ENCODE measurements at regions not wholly inside any gene's neighbourhood (a gene's known extent, or its start where the extent isn't known, plus 50 kb on each side); places are given as distances from the start of the nearest gene placed in this dataset.

GRCh38 chr10:111221682-111222480 lies 145.1 kb downstream of the ADRA2A start (continued):
- TF ChIP-seq AR (CRISPR knock-in tag; IDR thresholded peaks at IDR 0.05) (no peak), ZNF281 (CRISPR knock-in tag; IDR thresholded peaks at IDR 0.05) (no peak)

- ChIA-PET POLR2A (no interaction called here), CTCF (no interaction called here)
- Mint-ChIP-seq H3K27me3 (ENCODE audit: low read depth) (no peaks in the 10 kb centered on the region), H3K27ac (no peak overlapping the region), H3K4me1 (peaks cover 6% of the 10 kb centered on the region), H3K4me3 (no peak overlapping the region), H3K36me3 (no peaks in the 10 kb centered on the region), H3K9me3 (peaks cover 41% of the 10 kb centered on the region)
- no peak for ATAC-seq
- DNase-seq (ENCODE audit: low spot score), result no peak
- TF ChIP-seq ZNF281 (CRISPR knock-in tag; IDR thresholded peaks at IDR 0.05) (no peak), MXD4 (CRISPR knock-in tag; IDR thresholded peaks at IDR 0.05; ENCODE audit: borderline replicate concordance) (no peak), NFE2L1 (CRISPR knock-in tag; IDR thresholded peaks at IDR 0.05) (no peak), ERG (CRISPR knock-in tag; IDR thresholded peaks at IDR 0.05) (no peak)
These were observed 146.1 kb downstream of the ADRA2A start for GRCh38 chr10:111222961-111223360.

GRCh38 chr10:111231779-111232178 lies 154.9 kb downstream of the ADRA2A start:
- Mint-ChIP-seq H3K4me3 (no peak overlapping the region), H3K27ac (no peak overlapping the region), H3K4me1 (no peaks in the 10 kb centered on the region), H3K9me3 (peaks cover 24% of the 10 kb centered on the region), H3K27me3 (ENCODE audit: low read depth) (no peaks in the 10 kb centered on the region; the same call in 1 of the 2 replicates), H3K36me3 (no peaks in the 10 kb centered on the region)
- POLR2A ChIA-PET, result no interaction called here
- TF ChIP-seq AFF4 (CRISPR knock-in tag; IDR thresholded peaks at IDR 0.05; ENCODE audit: borderline replicate concordance) (no peak), ZNF121 (CRISPR knock-in tag; IDR thresholded peaks at IDR 0.05) (no peak), AR (CRISPR knock-in tag; IDR thresholded peaks at IDR 0.05) (no peak), ZNF317 (CRISPR knock-in tag; IDR thresholded peaks at IDR 0.05; ENCODE audit: borderline replicate concordance, low read depth) (no peak), ETV6 (CRISPR knock-in tag; IDR thresholded peaks at IDR 0.05) (no peak), FOXK1 (CRISPR knock-in tag; IDR thresholded peaks at IDR 0.05) (no peak), ZNF423 (CRISPR knock-in tag; IDR thresholded peaks at IDR 0.05) (no peak), ERG (CRISPR knock-in tag; IDR thresholded peaks at IDR 0.05) (no peak), JAZF1 (CRISPR knock-in tag; IDR thresholded peaks at IDR 0.05) (no peak)
- ATAC-seq (no peak), DNase-seq (ENCODE audit: low spot score) (no peak)
- CTCF ChIA-PET, result interaction anchor here (1.0 kb wide), 1 partner anchor 122 kb away, joined by 3 read pairs; no protein-coding TSS in a partner anchor

Data from WTC11 (cell line).